Neural progenitor cell (in vitro differentiated cells): ENCODE measurements at regions not wholly inside any gene's neighbourhood (a gene's known extent, or its start where the extent isn't known, plus 50 kb on each side); places are given as distances from the start of the nearest gene placed in this dataset.

Experiments
- DNase-seq: peaks from one replicate; pipeline ENCODE4 v3.0.0-alpha.2; 2016; ENCODE audit warnings: low spot score
- H2AFZ ChIP-seq: fragments of 200-600 bp; sonication (generic); replicated peaks from 2 replicates; pipeline ENCODE4 v1.6.1; 2016; ENCODE audit warnings: antibody characterized with exemption
- H3F3A ChIP-seq: fragments of 200-600 bp; sonication (generic); 2 replicates; pipeline ENCODE4 v1.6.1; 2016; ENCODE audit warnings: antibody characterized with exemption, low read depth
- H3K27ac ChIP-seq: fragments of 200-600 bp; sonication (generic); 2 replicates; pipeline ENCODE4 v1.5.1; 2016; ENCODE audit warnings: mild to moderate bottlenecking
- H3K27me3 ChIP-seq: fragments of 200-600 bp; sonication (generic); 2 replicates; pipeline ENCODE4 v1.6.1; 2016; ENCODE audit warnings: mild to moderate bottlenecking, moderate library complexity
- H3K36me3 ChIP-seq: fragments of 200-600 bp; sonication (generic); 2 replicates; pipeline ENCODE4 v1.5.1; 2016
- H3K4me1 ChIP-seq: fragments of 200-600 bp; sonication (generic); 2 replicates; pipeline ENCODE4 v1.6.1; 2016; ENCODE audit warnings: mixed run types
- H3K4me2 ChIP-seq: fragments of 200-600 bp; sonication (generic); 2 replicates; pipeline ENCODE4 v1.6.1; 2016
- H3K4me3 ChIP-seq: fragments of 200-600 bp; sonication (generic); 2 replicates; pipeline ENCODE4 v1.5.1; 2016
- H3K79me2 ChIP-seq: fragments of 200-600 bp; sonication (generic); 2 replicates; pipeline ENCODE4 v1.6.1; 2016; ENCODE audit warnings: low read depth
- H3K9ac ChIP-seq: fragments of 200-600 bp; sonication (generic); 2 replicates; pipeline ENCODE4 v1.6.1; 2016
- H3K9me3 ChIP-seq: fragments of 200-600 bp; sonication (generic); 2 replicates; pipeline ENCODE4 v1.5.1; 2016; ENCODE audit warnings: low read depth
- H4K20me1 ChIP-seq: fragments of 200-600 bp; sonication (generic); 2 replicates; pipeline ENCODE4 v1.6.1; 2016; ENCODE audit warnings: low read depth
- H3K27ac Mint-ChIP-seq: 3 replicates; pipeline ENCODE4 v1.8.0; 2021; ENCODE audit warnings: mixed read lengths
- H3K27me3 Mint-ChIP-seq: 2 replicates; pipeline ENCODE4 v1.8.0; 2022; ENCODE audit warnings: low read depth, mild to moderate bottlenecking, inconsistent platforms, moderate library complexity, mixed read lengths; ENCODE audit not compliant: insufficient read depth
- H3K36me3 Mint-ChIP-seq: 3 replicates; pipeline ENCODE4 v1.8.0; 2021; ENCODE audit warnings: mixed read lengths
- H3K4me1 Mint-ChIP-seq: 3 replicates; pipeline ENCODE4 v1.8.0; 2021; ENCODE audit warnings: mixed read lengths
- H3K4me3 Mint-ChIP-seq: 3 replicates; pipeline ENCODE4 v1.8.0; 2021; ENCODE audit warnings: mild to moderate bottlenecking, moderate library complexity, mixed read lengths
- H3K9me3 Mint-ChIP-seq: 3 replicates; pipeline ENCODE4 v1.8.0; 2020; ENCODE audit warnings: mixed read lengths
- CTCF ChIP-seq: fragments of 200-600 bp; sonication (generic); IDR thresholded peaks from 2 replicates; pipeline ENCODE4 v1.5.1; 2017; ENCODE audit warnings: antibody characterized with exemption, mild to moderate bottlenecking
- EZH2 ChIP-seq: fragments of 200-600 bp; sonication (generic); IDR thresholded peaks from 2 replicates; pipeline ENCODE4 v1.6.1; 2017; ENCODE audit warnings: antibody characterized with exemption, mild to moderate bottlenecking, moderate library complexity
- EZH2phosphoT487 ChIP-seq: fragments of 200-600 bp; sonication (generic); IDR thresholded peaks from 2 replicates; pipeline ENCODE4 v1.6.1; 2017; ENCODE audit warnings: antibody characterized with exemption

- peaks cover 12% of the 10 kb centered on the region for H3K27me3 Mint-ChIP-seq
Observed at GRCh38 chr2:88345842-88346241, 106.7 kb downstream of the FOXI3 start.

GRCh38 chr2:88342749-88343148, 109.7 kb downstream of the FOXI3 start:
- Histone ChIP-seq H2AFZ (no peak overlapping the region), H3K4me2 (no peak overlapping the region), H3K27me3 (peaks cover 45% of the 10 kb centered on the region), H3K9ac (no peak overlapping the region), H3K9me3 (no peaks in the 10 kb centered on the region), H4K20me1 (no peaks in the 10 kb centered on the region), H3K4me3 (no peak overlapping the region), H3K79me2 (no peaks in the 10 kb centered on the region), H3K4me1 (no peaks in the 10 kb centered on the region), H3K27ac (no peak overlapping the region), H3K36me3 (no peaks in the 10 kb centered on the region), H3F3A (no peaks in the 10 kb centered on the region)
- peaks cover 11% of the 10 kb centered on the region for H3K4me1 Mint-ChIP-seq
- TF ChIP-seq EZH2 (no peak), EZH2phosphoT487 (no peak), CTCF (no peak)
- H3K27ac Mint-ChIP-seq: no peak overlapping the region
- H3K36me3 Mint-ChIP-seq: peaks cover 1% of the 10 kb centered on the region
- H3K27me3 Mint-ChIP-seq: peaks cover 8% of the 10 kb centered on the region
- peaks cover 6% of the 10 kb centered on the region for H3K9me3 Mint-ChIP-seq
- no peak for DNase-seq
- H3K4me3 Mint-ChIP-seq: no peak overlapping the region

More at GRCh38 chr2:88345842-88346241, 106.7 kb downstream of the FOXI3 start:
- Histone ChIP-seq H3K79me2 (no peaks in the 10 kb centered on the region), H3K9ac (no peak overlapping the region), H3F3A (peaks cover 6% of the 10 kb centered on the region), H3K4me1 (peaks cover 5% of the 10 kb centered on the region), H3K36me3 (no peaks in the 10 kb centered on the region), H3K9me3 (no peaks in the 10 kb centered on the region), H3K27me3 (peaks cover 72% of the 10 kb centered on the region), H2AFZ (no peak overlapping the region), H3K4me3 (no peak overlapping the region), H4K20me1 (no peaks in the 10 kb centered on the region), H3K27ac (no peak overlapping the region), H3K4me2 (no peak overlapping the region)
- Mint-ChIP-seq H3K4me3 (no peak overlapping the region), H3K4me1 (peaks cover 15% of the 10 kb centered on the region), H3K27ac (peak overlapping the region; percentile 20), H3K36me3 (no peaks in the 10 kb centered on the region), H3K9me3 (peaks cover 2% of the 10 kb centered on the region)
- TF ChIP-seq EZH2phosphoT487: peak; percentile 68
- no peak for TF ChIP-seq CTCF
- DNase-seq: peak; percentile 64

GRCh38 chr2:88334418-88334817, 118.1 kb downstream of the FOXI3 start:
- Histone ChIP-seq H3F3A (peaks cover 21% of the 10 kb centered on the region), H3K9ac (no peak overlapping the region), H3K9me3 (no peaks in the 10 kb centered on the region), H4K20me1 (peaks cover 15% of the 10 kb centered on the region), H3K4me3 (no peak overlapping the region), H3K36me3 (no peaks in the 10 kb centered on the region), H3K79me2 (no peaks in the 10 kb centered on the region), H3K27ac (no peak overlapping the region), H3K27me3 (peaks cover 65% of the 10 kb centered on the region), H3K4me1 (peaks cover 22% of the 10 kb centered on the region), H2AFZ (no peak overlapping the region), H3K4me2 (no peak overlapping the region)
- no peak for TF ChIP-seq CTCF
- Mint-ChIP-seq H3K9me3 (no peaks in the 10 kb centered on the region), H3K4me3 (no peak overlapping the region), H3K27ac (no peak overlapping the region), H3K27me3 (peaks cover 3% of the 10 kb centered on the region), H3K36me3 (no peaks in the 10 kb centered on the region), H3K4me1 (peaks cover 18% of the 10 kb centered on the region)
- no peak for DNase-seq

- H3K36me3 ChIP-seq: no peaks in the 10 kb centered on the region
- Mint-ChIP-seq H3K9me3 (no peaks in the 10 kb centered on the region), H3K36me3 (no peaks in the 10 kb centered on the region), H3K4me1 (peaks cover 18% of the 10 kb centered on the region), H3K27me3 (peaks cover 7% of the 10 kb centered on the region), H3K4me3 (no peak overlapping the region), H3K27ac (peak overlapping the region; percentile 59)
- peaks cover 15% of the 10 kb centered on the region for H4K20me1 ChIP-seq
- H3F3A ChIP-seq: peaks cover 23% of the 10 kb centered on the region
- peak overlapping the region; percentile 19 for H3K4me2 ChIP-seq
- TF ChIP-seq EZH2phosphoT487 (no peak), EZH2 (no peak), CTCF (no peak)
- H3K27ac ChIP-seq: no peak overlapping the region
- H2AFZ ChIP-seq: no peak overlapping the region
- H3K4me1 ChIP-seq: peaks cover 23% of the 10 kb centered on the region
- no peaks in the 10 kb centered on the region for H3K9me3 ChIP-seq
- no peak overlapping the region for H3K9ac ChIP-seq
- H3K27me3 ChIP-seq: peaks cover 81% of the 10 kb centered on the region
- H3K79me2 ChIP-seq: no peaks in the 10 kb centered on the region
- DNase-seq: no peak
- no peak overlapping the region for H3K4me3 ChIP-seq
Observed at GRCh38 chr2:88331239-88331638, 121.3 kb downstream of the FOXI3 start.
